ENCODE measurements at regions not wholly inside any gene's neighbourhood (a gene's known extent, or its start where the extent isn't known, plus 50 kb on each side); places are given as distances from the start of the nearest gene placed in this dataset.

DNA sequence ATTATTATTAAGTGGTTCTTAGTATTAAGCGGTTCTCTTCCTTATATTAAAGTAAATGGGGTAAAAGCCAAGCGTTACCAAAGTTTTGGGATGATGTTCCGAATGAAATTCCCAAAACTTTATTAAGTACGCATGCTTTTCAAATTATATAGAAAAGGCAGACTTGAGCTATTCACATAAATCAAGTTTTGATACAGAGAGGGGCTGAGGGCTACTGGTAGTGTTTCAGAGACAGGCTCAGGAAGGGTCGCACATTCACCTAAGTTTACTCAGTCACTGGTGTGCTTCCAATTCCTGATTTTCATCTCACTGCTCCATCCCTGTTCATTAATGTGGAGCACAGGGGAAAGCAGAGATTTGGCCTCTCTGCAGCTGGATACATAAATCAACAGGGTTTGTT lies 652.2 kb downstream of the QKI start:
- TF ChIP-seq, protein P1, sequence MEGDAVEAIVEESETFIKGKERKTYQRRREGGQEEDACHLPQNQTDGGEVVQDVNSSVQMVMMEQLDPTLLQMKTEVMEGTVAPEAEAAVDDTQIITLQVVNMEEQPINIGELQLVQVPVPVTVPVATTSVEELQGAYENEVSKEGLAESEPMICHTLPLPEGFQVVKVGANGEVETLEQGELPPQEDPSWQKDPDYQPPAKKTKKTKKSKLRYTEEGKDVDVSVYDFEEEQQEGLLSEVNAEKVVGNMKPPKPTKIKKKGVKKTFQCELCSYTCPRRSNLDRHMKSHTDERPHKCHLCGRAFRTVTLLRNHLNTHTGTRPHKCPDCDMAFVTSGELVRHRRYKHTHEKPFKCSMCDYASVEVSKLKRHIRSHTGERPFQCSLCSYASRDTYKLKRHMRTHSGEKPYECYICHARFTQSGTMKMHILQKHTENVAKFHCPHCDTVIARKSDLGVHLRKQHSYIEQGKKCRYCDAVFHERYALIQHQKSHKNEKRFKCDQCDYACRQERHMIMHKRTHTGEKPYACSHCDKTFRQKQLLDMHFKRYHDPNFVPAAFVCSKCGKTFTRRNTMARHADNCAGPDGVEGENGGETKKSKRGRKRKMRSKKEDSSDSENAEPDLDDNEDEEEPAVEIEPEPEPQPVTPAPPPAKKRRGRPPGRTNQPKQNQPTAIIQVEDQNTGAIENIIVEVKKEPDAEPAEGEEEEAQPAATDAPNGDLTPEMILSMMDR (IDR thresholded peaks at IDR 0.05; ENCODE audit: control insufficient read depth, insufficient read depth, low read depth, low read length, missing control alignments) = no peak
- no peak overlapping the region for H3K4me3 ChIP-seq (ENCODE audit: control insufficient read depth, low read depth, low read length)
- no peak for DNase-seq (ENCODE audit: low read depth)

DNA sequence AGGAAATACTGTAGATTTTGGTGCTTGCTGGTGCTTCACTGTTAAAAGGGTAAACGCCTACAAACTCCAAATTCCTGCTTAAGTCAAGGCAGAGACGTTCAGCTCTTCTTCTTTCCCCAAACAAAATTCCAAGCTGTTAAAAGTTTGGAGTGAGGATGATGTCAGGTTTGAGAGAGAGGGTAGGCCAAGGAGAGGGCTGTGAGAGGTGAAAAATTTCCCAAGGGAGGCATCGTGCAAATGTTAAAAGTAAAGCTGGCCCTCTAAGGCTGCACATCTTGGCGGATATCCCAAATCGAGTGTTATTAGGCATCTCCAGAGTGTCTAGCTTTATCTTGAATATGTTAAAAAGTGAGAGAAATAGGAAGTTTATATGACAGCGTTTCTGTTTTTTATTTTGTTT lies 651.8 kb downstream of the QKI start:
- no peak overlapping the region for H3K4me3 ChIP-seq (ENCODE audit: control insufficient read depth, low read depth, low read length)
- DNase-seq (ENCODE audit: low read depth) = no peak
- TF ChIP-seq, protein P1 (IDR thresholded peaks at IDR 0.05; ENCODE audit: control insufficient read depth, insufficient read depth, low read depth, low read length, missing control alignments) = no peak

DNA sequence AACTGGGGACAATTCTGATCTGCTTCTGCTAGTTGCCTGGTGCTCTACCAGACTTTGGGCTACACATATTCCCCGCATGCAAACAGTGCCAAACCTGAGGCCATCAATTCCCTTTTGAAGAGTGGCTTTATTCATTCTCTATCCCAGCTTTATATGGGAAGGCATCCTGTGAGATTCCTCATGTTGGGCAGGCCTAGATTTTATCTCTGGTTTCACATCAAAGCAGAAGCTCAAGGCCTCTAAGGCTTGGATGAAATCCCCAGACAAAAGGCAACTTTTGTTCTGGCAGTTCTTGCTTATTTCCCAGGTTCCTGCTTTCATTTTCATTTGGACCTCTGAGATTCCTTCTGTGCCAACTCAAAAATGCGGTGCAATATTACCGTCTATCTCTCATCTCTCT lies 648.8 kb downstream of the QKI start:
- TF ChIP-seq, protein P1 (IDR thresholded peaks at IDR 0.05; ENCODE audit: control insufficient read depth, insufficient read depth, low read depth, low read length, missing control alignments) = no peak
- H3K4me3 ChIP-seq (ENCODE audit: control insufficient read depth, low read depth, low read length) = no peak overlapping the region
- no peak for DNase-seq (ENCODE audit: low read depth)

DNA sequence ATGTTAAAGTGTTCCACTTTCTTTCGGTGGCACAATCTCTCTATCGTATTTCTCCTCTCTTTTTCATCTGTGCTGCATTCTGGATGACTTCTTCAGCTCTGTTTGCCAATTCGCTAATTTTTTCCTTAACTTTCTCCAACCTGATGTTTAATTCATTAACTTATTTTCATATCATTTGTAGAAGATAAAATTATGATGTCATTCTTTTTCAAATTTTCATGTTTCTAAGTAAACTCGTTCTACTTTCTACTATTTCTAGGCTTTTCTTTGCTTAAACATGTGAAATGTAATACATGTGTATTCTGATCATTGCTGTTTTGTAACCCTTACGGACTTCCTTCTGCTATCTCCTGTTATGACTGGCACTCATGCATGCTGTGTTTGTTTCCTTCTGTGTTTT lies 648.4 kb downstream of the QKI start:
- DNase-seq (ENCODE audit: low read depth) = no peak

DNA sequence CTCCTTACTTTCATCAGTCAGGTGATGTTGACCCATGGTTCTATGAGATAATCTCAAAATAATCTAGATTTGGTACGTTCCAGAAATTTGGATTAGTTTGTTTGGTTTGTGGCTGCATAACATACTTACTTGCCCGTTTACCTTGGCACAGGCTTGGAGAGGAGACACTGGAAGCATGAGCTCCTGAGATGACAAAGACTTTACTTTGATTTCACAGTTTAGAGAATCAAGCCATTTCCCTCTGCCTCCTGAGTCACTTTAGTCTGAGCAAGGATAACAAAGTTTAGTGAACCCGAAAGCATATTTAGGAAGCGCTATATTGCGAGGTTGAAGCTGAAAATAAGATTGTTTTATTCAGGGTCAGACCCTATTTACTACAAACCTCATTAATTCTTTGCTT lies 643.4 kb downstream of the QKI start:
- TF ChIP-seq, protein P1 (IDR thresholded peaks at IDR 0.05; ENCODE audit: control insufficient read depth, insufficient read depth, low read depth, low read length, missing control alignments) = no peak
- no peak overlapping the region for H3K4me3 ChIP-seq (ENCODE audit: control insufficient read depth, low read depth, low read length)
- DNase-seq (ENCODE audit: low read depth) = no peak

More for the DNA sequence above, 648.4 kb downstream of the QKI start:
- TF ChIP-seq, protein P1 (IDR thresholded peaks at IDR 0.05; ENCODE audit: control insufficient read depth, insufficient read depth, low read depth, low read length, missing control alignments) = no peak
- no peak overlapping the region for H3K4me3 ChIP-seq (ENCODE audit: control insufficient read depth, low read depth, low read length)

DNA sequence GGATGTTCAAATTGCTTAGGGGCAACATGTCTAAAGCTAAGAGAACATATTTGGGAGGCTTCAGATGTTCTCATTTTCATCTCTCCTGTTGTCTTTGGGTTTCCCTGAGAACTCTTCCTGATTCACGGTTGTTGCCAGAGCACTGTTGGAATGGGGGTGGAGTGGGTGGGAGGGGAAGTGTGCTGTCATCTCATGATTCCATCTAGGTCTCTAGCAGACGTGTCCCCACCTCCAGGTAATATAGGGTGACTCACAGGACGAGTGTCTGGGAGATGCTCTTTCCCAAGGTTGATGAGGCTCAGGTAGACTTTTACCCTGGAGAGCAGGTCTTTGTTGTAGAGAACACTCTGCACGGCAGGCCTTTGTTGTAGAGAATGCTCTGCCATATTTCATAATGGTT lies 636.9 kb downstream of the QKI start:
- TF ChIP-seq, protein P1 (IDR thresholded peaks at IDR 0.05; ENCODE audit: control insufficient read depth, insufficient read depth, low read depth, low read length, missing control alignments) = no peak
- DNase-seq (ENCODE audit: low read depth) = no peak

DNA sequence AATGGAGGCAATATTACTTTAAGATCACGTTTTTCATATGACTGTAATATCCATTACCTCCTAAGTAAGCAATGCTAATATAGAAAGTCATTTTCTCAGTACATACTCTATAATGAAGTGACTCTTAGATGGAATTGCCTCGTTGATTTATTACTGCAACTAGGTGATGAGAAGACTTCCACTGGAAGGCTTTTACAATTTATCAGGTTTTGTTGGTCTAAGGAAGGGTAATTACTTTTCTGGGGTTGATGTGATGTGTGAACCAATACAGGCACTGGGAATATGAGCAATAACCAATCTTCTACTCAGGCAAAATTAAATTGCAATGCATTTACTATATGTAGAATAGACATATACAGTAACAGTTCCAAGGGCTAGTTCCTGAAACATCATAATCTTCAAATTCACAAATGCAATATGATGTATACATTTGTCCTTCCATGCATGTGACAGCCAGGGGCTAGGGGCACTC lies 635.0 kb downstream of the QKI start:
- H3K4me3 ChIP-seq (ENCODE audit: control insufficient read depth, low read depth, low read length) = no peak overlapping the region
- DNase-seq (ENCODE audit: low read depth) = no peak
- TF ChIP-seq, protein P1 (IDR thresholded peaks at IDR 0.05; ENCODE audit: control insufficient read depth, insufficient read depth, low read depth, low read length, missing control alignments) = no peak

More for the DNA sequence above, 636.9 kb downstream of the QKI start:
- no peak overlapping the region for H3K4me3 ChIP-seq (ENCODE audit: control insufficient read depth, low read depth, low read length)

Measured in AG09309 (cell line).